ENCODE measurements at regions not wholly inside any gene's neighbourhood (a gene's known extent, or its start where the extent isn't known, plus 50 kb on each side); places are given as distances from the start of the nearest gene placed in this dataset.

DNA sequence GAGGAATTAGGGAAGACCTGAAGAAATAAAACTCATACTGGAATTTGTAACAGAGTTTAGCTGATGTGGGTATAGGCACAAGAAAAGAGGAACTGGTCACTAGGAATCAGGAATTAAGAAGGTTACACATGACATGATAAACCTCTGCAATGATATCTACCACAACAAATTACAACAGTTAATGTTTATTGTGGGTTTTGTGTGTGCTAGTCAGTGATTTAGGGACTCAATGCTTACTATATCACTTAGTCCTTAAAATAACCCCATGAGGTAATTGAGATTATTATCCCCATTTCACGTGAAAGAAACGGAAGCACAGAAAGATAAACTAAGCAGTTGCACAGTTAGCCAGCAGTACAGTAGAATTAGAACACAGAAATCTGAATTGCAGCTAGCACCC, 415.8 kb upstream of the ZEB2 start (continued):
- TF ChIP-seq, protein P1, sequence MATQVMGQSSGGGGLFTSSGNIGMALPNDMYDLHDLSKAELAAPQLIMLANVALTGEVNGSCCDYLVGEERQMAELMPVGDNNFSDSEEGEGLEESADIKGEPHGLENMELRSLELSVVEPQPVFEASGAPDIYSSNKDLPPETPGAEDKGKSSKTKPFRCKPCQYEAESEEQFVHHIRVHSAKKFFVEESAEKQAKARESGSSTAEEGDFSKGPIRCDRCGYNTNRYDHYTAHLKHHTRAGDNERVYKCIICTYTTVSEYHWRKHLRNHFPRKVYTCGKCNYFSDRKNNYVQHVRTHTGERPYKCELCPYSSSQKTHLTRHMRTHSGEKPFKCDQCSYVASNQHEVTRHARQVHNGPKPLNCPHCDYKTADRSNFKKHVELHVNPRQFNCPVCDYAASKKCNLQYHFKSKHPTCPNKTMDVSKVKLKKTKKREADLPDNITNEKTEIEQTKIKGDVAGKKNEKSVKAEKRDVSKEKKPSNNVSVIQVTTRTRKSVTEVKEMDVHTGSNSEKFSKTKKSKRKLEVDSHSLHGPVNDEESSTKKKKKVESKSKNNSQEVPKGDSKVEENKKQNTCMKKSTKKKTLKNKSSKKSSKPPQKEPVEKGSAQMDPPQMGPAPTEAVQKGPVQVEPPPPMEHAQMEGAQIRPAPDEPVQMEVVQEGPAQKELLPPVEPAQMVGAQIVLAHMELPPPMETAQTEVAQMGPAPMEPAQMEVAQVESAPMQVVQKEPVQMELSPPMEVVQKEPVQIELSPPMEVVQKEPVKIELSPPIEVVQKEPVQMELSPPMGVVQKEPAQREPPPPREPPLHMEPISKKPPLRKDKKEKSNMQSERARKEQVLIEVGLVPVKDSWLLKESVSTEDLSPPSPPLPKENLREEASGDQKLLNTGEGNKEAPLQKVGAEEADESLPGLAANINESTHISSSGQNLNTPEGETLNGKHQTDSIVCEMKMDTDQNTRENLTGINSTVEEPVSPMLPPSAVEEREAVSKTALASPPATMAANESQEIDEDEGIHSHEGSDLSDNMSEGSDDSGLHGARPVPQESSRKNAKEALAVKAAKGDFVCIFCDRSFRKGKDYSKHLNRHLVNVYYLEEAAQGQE (tag by site-specific recombination; IDR thresholded peaks at IDR 0.05): no peak
- TF ChIP-seq KLF7 (tag by site-specific recombination; IDR thresholded peaks at IDR 0.05; ENCODE audit: borderline replicate concordance): no peak
- TF ChIP-seq ZNF48 (tag by site-specific recombination; IDR thresholded peaks at IDR 0.05): no peak
- TF ChIP-seq, protein P2, sequence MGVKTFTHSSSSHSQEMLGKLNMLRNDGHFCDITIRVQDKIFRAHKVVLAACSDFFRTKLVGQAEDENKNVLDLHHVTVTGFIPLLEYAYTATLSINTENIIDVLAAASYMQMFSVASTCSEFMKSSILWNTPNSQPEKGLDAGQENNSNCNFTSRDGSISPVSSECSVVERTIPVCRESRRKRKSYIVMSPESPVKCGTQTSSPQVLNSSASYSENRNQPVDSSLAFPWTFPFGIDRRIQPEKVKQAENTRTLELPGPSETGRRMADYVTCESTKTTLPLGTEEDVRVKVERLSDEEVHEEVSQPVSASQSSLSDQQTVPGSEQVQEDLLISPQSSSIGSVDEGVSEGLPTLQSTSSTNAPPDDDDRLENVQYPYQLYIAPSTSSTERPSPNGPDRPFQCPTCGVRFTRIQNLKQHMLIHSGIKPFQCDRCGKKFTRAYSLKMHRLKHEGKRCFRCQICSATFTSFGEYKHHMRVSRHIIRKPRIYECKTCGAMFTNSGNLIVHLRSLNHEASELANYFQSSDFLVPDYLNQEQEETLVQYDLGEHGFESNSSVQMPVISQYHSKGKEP (tag by site-specific recombination; IDR thresholded peaks at IDR 0.05): no peak
- no peak for TF ChIP-seq ZNF629 (tag by site-specific recombination; IDR thresholded peaks at IDR 0.05)
- TF ChIP-seq ZNF664 (tag by site-specific recombination; IDR thresholded peaks at IDR 0.05): no peak
- TF ChIP-seq ZNF121 (tag by site-specific recombination; IDR thresholded peaks at IDR 0.05): no peak
- no peak for TF ChIP-seq ZNF366 (tag by site-specific recombination; conservative IDR thresholded peaks at IDR 0.05)
- no peak for TF ChIP-seq ZNF621 (tag by site-specific recombination; IDR thresholded peaks at IDR 0.05)
- TF ChIP-seq, protein P3, sequence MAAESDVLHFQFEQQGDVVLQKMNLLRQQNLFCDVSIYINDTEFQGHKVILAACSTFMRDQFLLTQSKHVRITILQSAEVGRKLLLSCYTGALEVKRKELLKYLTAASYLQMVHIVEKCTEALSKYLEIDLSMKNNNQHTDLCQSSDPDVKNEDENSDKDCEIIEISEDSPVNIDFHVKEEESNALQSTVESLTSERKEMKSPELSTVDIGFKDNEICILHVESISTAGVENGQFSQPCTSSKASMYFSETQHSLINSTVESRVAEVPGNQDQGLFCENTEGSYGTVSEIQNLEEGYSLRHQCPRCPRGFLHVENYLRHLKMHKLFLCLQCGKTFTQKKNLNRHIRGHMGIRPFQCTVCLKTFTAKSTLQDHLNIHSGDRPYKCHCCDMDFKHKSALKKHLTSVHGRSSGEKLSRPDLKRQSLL (tag by site-specific recombination; IDR thresholded peaks at IDR 0.05): no peak
- TF ChIP-seq ZNF391 (tag by site-specific recombination; IDR thresholded peaks at IDR 0.05; ENCODE audit: borderline replicate concordance, low read depth): no peak

DNA sequence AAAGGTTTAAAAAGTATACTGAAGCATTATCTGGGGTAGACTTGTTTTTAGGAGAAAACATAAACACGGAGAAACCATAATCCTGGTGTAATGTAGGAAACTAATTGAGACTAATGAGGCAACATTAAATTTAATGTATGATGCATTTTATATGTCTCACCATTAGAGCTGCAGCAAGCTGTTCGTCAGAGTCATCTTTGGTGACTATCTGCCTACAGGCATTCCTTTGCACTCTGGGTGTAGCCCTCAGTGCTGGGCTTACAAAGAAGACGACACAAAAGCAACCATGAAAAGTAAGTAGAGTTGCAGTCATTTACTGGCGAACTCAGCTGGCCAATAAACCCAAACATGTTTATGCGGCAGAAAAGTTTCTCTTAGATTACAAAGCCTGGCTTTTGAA, 415.3 kb upstream of the ZEB2 start:
- CTCF ChIA-PET: no interaction called here
- Histone ChIP-seq H3K4me3 (ENCODE audit: low read depth, low read length) (no peak overlapping the region), H3K27ac (ENCODE audit: extremely low read depth, low read depth, low read length) (no peak overlapping the region), H3K4me1 (ENCODE audit: control insufficient read depth, insufficient read depth, low read length) (peaks cover 3% of the 10 kb centered on the region), H3K36me3 (ENCODE audit: control insufficient read depth in 2 of 2, insufficient read depth in 1 of 2, low read length in 2 of 2) (no peaks in the 10 kb centered on the region), H3K9me3 (ENCODE audit: control insufficient read depth, insufficient read depth, low read depth, low read length) (no peaks in the 10 kb centered on the region)
- POLR2A ChIA-PET: no interaction called here
- TF ChIP-seq, protein P4, sequence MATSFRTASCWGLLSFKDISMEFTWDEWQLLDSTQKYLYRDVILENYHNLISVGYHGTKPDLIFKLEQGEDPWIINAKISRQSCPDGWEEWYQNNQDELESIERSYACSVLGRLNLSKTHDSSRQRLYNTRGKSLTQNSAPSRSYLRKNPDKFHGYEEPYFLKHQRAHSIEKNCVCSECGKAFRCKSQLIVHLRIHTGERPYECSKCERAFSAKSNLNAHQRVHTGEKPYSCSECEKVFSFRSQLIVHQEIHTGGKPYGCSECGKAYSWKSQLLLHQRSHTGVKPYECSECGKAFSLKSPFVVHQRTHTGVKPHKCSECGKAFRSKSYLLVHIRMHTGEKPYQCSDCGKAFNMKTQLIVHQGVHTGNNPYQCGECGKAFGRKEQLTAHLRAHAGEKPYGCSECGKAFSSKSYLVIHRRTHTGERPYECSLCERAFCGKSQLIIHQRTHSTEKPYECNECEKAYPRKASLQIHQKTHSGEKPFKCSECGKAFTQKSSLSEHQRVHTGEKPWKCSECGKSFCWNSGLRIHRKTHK (tag by site-specific recombination; IDR thresholded peaks at IDR 0.05): no peak
- TF ChIP-seq ZNF510 (tag by site-specific recombination; IDR thresholded peaks at IDR 0.05; ENCODE audit: insufficient replicate concordance): no peak
- no peak for TF ChIP-seq ZNF169 (tag by site-specific recombination; IDR thresholded peaks at IDR 0.05)
- TF ChIP-seq ZNF585B (tag by site-specific recombination; IDR thresholded peaks at IDR 0.05): no peak
- no peak for TF ChIP-seq OSR2 (tag by site-specific recombination; IDR thresholded peaks at IDR 0.05)
- no peak for TF ChIP-seq ZNF140 (tag by site-specific recombination; IDR thresholded peaks at IDR 0.05)

DNA sequence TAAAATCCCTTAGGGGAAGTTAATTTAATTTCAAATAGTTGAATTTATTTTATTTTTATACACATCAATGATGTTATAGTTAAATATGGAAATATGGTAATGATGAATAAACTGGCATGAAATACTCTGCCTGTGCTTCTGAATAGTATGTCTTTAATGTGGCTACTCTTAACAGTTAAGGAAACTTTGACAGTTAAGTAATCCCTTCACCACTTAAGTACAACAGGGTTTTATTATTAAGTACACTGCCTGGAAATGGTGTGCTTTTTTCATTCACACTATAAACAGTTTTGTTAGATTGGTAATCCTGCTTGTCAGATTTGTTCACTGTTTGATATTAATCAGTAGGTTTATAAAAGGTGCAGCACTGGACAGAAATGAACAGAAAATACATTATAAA, 412.0 kb upstream of the ZEB2 start:
- ChIA-PET POLR2A (no interaction called here), CTCF (no interaction called here)
- Histone ChIP-seq H3K4me3 (ENCODE audit: low read depth, low read length) (no peak overlapping the region), H3K4me1 (ENCODE audit: control insufficient read depth, insufficient read depth, low read length) (no peaks in the 10 kb centered on the region), H3K27ac (ENCODE audit: extremely low read depth, low read depth, low read length) (no peak overlapping the region), H3K36me3 (ENCODE audit: control insufficient read depth in 2 of 2, insufficient read depth in 1 of 2, low read length in 2 of 2) (no peaks in the 10 kb centered on the region), H3K9me3 (ENCODE audit: control insufficient read depth, insufficient read depth, low read depth, low read length) (no peaks in the 10 kb centered on the region)
- TF ChIP-seq ZNF843 (tag by site-specific recombination; IDR thresholded peaks at IDR 0.05) (no peak), SCRT2 (tag by site-specific recombination; IDR thresholded peaks at IDR 0.05) (no peak), OSR2 (tag by site-specific recombination; IDR thresholded peaks at IDR 0.05) (no peak), TCF7L2 (IDR thresholded peaks at IDR 0.05; ENCODE audit: borderline replicate concordance, low read depth, low read length) (no peak), ZNF146 (tag by site-specific recombination; IDR thresholded peaks at IDR 0.05) (no peak), ZNF324 (tag by site-specific recombination; IDR thresholded peaks at IDR 0.05) (no peak), ZFP41 (tag by site-specific recombination; IDR thresholded peaks at IDR 0.05; ENCODE audit: borderline replicate concordance) (no peak), ZNF560 (tag by site-specific recombination; IDR thresholded peaks at IDR 0.05; ENCODE audit: borderline replicate concordance) (no peak), ZNF621 (tag by site-specific recombination; IDR thresholded peaks at IDR 0.05) (no peak), ZBTB17 (tag by site-specific recombination; IDR thresholded peaks at IDR 0.05) (no peak), ZFP3 (tag by site-specific recombination; IDR thresholded peaks at IDR 0.05; ENCODE audit: low read depth) (no peak)
- TF ChIP-seq, protein P5, sequence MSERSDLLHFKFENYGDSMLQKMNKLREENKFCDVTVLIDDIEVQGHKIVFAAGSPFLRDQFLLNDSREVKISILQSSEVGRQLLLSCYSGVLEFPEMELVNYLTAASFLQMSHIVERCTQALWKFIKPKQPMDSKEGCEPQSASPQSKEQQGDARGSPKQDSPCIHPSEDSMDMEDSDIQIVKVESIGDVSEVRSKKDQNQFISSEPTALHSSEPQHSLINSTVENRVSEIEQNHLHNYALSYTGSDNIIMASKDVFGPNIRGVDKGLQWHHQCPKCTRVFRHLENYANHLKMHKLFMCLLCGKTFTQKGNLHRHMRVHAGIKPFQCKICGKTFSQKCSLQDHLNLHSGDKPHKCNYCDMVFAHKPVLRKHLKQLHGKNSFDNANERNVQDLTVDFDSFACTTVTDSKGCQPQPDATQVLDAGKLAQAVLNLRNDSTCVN (tag by site-specific recombination; optimal IDR thresholded peaks at IDR 0.05): no peak

Measured in HEK293 (cell line).